ENCODE measurements at regions not wholly inside any gene's neighbourhood (a gene's known extent, or its start where the extent isn't known, plus 50 kb on each side); places are given as distances from the start of the nearest gene placed in this dataset.

GRCh38 chr7:91798425-91798824 is 82.1 kb downstream of the MTERF1 start:
- no peak for TF ChIP-seq CEBPB (IDR thresholded peaks at IDR 0.05)
- no peak for TF ChIP-seq TCF12 (IDR thresholded peaks at IDR 0.05; ENCODE audit: low read depth)
- no peak for TF ChIP-seq RAD21 (IDR thresholded peaks at IDR 0.05; ENCODE audit: low read depth)
- no peak for TF ChIP-seq TEAD4 (IDR thresholded peaks at IDR 0.05)
- TF ChIP-seq ZBTB7A (IDR thresholded peaks at IDR 0.05; ENCODE audit: low read depth): no peak
- no peak for TF ChIP-seq CREB1 (IDR thresholded peaks at IDR 0.05; ENCODE audit: low read depth)
- TF ChIP-seq FOXM1 (IDR thresholded peaks at IDR 0.05; ENCODE audit: borderline replicate concordance, low read depth): no peak
- no peak for TF ChIP-seq MAX (IDR thresholded peaks at IDR 0.05)
- TF ChIP-seq EP300 (IDR thresholded peaks at IDR 0.05; ENCODE audit: borderline replicate concordance): no peak
- no peak for TF ChIP-seq REST (IDR thresholded peaks at IDR 0.05; ENCODE audit: low read depth)
- no peak for TF ChIP-seq USF1 (IDR thresholded peaks at IDR 0.05)
- TF ChIP-seq NFIC (IDR thresholded peaks at IDR 0.05): no peak
- no peak for TF ChIP-seq YY1 (IDR thresholded peaks at IDR 0.05; ENCODE audit: low read depth)

Data from Ishikawa (cell line).